ENCODE measurements at regions not wholly inside any gene's neighbourhood (a gene's known extent, or its start where the extent isn't known, plus 50 kb on each side); places are given as distances from the start of the nearest gene placed in this dataset.
"Not testable (repeated sequence)": the region's sequence is repeated elsewhere in the genome, so short reads cannot be mapped to it uniquely, and the experiment has no call there.

DNA sequence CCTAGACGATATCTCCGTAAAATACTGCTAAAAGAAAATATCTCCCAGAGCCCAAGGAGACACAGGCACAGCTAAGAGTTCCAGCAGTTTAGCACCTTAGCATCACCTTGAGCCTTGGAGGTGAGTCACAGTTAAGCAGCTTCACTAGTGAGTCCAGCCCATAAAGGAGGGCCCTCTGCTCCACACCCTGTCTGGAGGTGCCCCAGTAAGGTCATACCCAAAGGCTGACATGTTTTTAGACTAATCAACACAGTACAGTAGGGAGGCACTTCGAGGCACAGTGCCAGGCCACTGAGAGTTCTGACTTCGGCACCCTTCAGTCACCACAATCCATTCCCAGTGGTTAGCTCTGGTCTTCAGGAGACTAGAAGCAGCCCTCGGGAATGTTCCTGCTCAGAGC lies 121.8 kb downstream of the CDRT15L2 start:
- TF ChIP-seq, protein P1, sequence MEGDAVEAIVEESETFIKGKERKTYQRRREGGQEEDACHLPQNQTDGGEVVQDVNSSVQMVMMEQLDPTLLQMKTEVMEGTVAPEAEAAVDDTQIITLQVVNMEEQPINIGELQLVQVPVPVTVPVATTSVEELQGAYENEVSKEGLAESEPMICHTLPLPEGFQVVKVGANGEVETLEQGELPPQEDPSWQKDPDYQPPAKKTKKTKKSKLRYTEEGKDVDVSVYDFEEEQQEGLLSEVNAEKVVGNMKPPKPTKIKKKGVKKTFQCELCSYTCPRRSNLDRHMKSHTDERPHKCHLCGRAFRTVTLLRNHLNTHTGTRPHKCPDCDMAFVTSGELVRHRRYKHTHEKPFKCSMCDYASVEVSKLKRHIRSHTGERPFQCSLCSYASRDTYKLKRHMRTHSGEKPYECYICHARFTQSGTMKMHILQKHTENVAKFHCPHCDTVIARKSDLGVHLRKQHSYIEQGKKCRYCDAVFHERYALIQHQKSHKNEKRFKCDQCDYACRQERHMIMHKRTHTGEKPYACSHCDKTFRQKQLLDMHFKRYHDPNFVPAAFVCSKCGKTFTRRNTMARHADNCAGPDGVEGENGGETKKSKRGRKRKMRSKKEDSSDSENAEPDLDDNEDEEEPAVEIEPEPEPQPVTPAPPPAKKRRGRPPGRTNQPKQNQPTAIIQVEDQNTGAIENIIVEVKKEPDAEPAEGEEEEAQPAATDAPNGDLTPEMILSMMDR (conservative IDR thresholded peaks at IDR 0.05; ENCODE audit: low read length) = not testable (repeated sequence)
- TF ChIP-seq EZH2phosphoT487 (IDR thresholded peaks at IDR 0.05; ENCODE audit: borderline replicate concordance) = not testable (repeated sequence)

Data from Loucy (cell line).